Mesenchymal stem cell (in vitro differentiated cells and primary cell): ENCODE measurements at regions not wholly inside any gene's neighbourhood (a gene's known extent, or its start where the extent isn't known, plus 50 kb on each side); places are given as distances from the start of the nearest gene placed in this dataset.

Experiments
- DNase-seq: peaks from one replicate; pipeline ENCODE4 v3.0.0-alpha.2; 2013
- H2AFZ ChIP-seq: one replicate; pipeline ENCODE4 v1.6.1; 2013; ENCODE audit warnings: low read depth, mild to moderate bottlenecking, control low read depth, inconsistent platforms, low read length, moderate library complexity
- H2AK5ac ChIP-seq: 2 replicates; pipeline ENCODE4 v1.6.1; 2013; ENCODE audit warnings: low read length, moderate library complexity, mild to moderate bottlenecking, inconsistent platforms; ENCODE audit not compliant: severe bottlenecking
- H2BK120ac ChIP-seq: one replicate; pipeline ENCODE4 v1.6.1; 2013; ENCODE audit warnings: low read depth, mild to moderate bottlenecking, inconsistent platforms, low read length, moderate library complexity
- H2BK12ac ChIP-seq, 2 experiments: one replicate each; pipeline ENCODE4 v1.6.1; 2013; ENCODE audit warnings: inconsistent platforms in 2 of 2, low read length in 2 of 2, mild to moderate bottlenecking in 2 of 2, moderate library complexity in 2 of 2, control low read depth in 1 of 2
- H2BK15ac ChIP-seq: one replicate; pipeline ENCODE4 v1.6.1; 2013; ENCODE audit warnings: mild to moderate bottlenecking, low read depth, inconsistent platforms; ENCODE audit not compliant: poor library complexity, severe bottlenecking
- H2BK5ac ChIP-seq: 2 replicates; pipeline ENCODE4 v1.6.1; 2013; ENCODE audit warnings: low read depth, mild to moderate bottlenecking, low read length, control low read depth, inconsistent platforms; ENCODE audit not compliant: poor library complexity, severe bottlenecking
- H3K14ac ChIP-seq, 2 experiments: one replicate each; pipeline ENCODE4 v1.6.1; 2013; ENCODE audit warnings: inconsistent platforms in 2 of 2, low read length in 2 of 2, control low read depth in 1 of 2, mild to moderate bottlenecking in 1 of 2, moderate library complexity in 1 of 2
- H3K18ac ChIP-seq, 2 experiments: one replicate each; pipeline ENCODE4 v1.6.1; 2013; ENCODE audit warnings: inconsistent platforms in 2 of 2, low read length in 2 of 2, control low read depth in 1 of 2, low read depth in 1 of 2, mild to moderate bottlenecking in 1 of 2
- H3K23ac ChIP-seq, 2 experiments: one replicate each; pipeline ENCODE4 v1.6.1; 2013; ENCODE audit warnings: inconsistent platforms in 2 of 2, low read length in 2 of 2, mild to moderate bottlenecking in 2 of 2, moderate library complexity in 2 of 2, control low read depth in 1 of 2
- H3K27ac ChIP-seq: 2 replicates; pipeline ENCODE4 v1.5.1; 2013; ENCODE audit warnings: mild to moderate bottlenecking, moderate library complexity, low read length, control low read depth, inconsistent platforms; ENCODE audit not compliant: poor library complexity, severe bottlenecking
- H3K27me3 ChIP-seq, 2 experiments: 2 replicates each; pipeline versions ENCODE4 v1.6.1 to v1.7.0; 2013; ENCODE audit warnings: low read length in 2 of 2, mild to moderate bottlenecking in 2 of 2, moderate library complexity in 2 of 2, control low read depth in 1 of 2, inconsistent platforms in 1 of 2; ENCODE audit not compliant: control insufficient read depth in 1 of 2, insufficient read depth in 1 of 2
- H3K36me3 ChIP-seq, 2 experiments: 2 replicates each; pipeline versions ENCODE4 v1.6.1 to v1.7.0; 2013; ENCODE audit warnings: low read length in 2 of 2, control low read depth in 1 of 2, inconsistent platforms in 1 of 2, low read depth in 1 of 2, mild to moderate bottlenecking in 1 of 2; ENCODE audit not compliant: insufficient read depth in 2 of 2, control insufficient read depth in 1 of 2
- H3K4ac ChIP-seq, 2 experiments: one replicate each; pipeline ENCODE4 v1.6.1; 2013; ENCODE audit warnings: inconsistent platforms in 2 of 2, low read length in 2 of 2, mild to moderate bottlenecking in 2 of 2, moderate library complexity in 2 of 2, control low read depth in 1 of 2, low read depth in 1 of 2
- H3K4me1 ChIP-seq: 2 replicates; pipeline ENCODE4 v1.6.1; 2013; ENCODE audit warnings: low read depth, low read length, control low read depth; ENCODE audit not compliant: control insufficient read depth, insufficient read depth
- H3K4me2 ChIP-seq: 2 replicates; pipeline ENCODE4 v1.6.1; 2013; ENCODE audit warnings: low read length, mild to moderate bottlenecking, inconsistent platforms; ENCODE audit not compliant: poor library complexity, severe bottlenecking
- H3K4me3 ChIP-seq, 2 experiments: 2 replicates each; pipeline versions ENCODE4 v1.5.1 to v1.7.0; 2013; ENCODE audit warnings: low read length in 2 of 2, mild to moderate bottlenecking in 2 of 2, control low read depth in 1 of 2, low read depth in 1 of 2; ENCODE audit not compliant: insufficient read depth in 1 of 2
- H3K79me1 ChIP-seq: replicated peaks from 2 replicates; pipeline ENCODE4 v1.6.1; 2013; ENCODE audit warnings: mild to moderate bottlenecking, control low read depth, low read length, inconsistent platforms; ENCODE audit not compliant: poor library complexity, severe bottlenecking
- H3K9ac ChIP-seq: 2 replicates; pipeline ENCODE4 v1.7.0; 2013; ENCODE audit warnings: mild to moderate bottlenecking, low read length, moderate library complexity
- H3K9me3 ChIP-seq: 2 replicates; pipeline ENCODE4 v1.7.0; 2013; ENCODE audit warnings: mild to moderate bottlenecking, low read length; ENCODE audit not compliant: control insufficient read depth
- H4K8ac ChIP-seq: one replicate; pipeline ENCODE4 v1.6.1; 2013; ENCODE audit warnings: inconsistent platforms, mild to moderate bottlenecking, low read length, moderate library complexity
- H4K91ac ChIP-seq: one replicate; pipeline ENCODE4 v1.6.1; 2013; ENCODE audit warnings: mild to moderate bottlenecking, low read length, inconsistent platforms
- WGBS: methylation state at CpG from one replicate; pipeline ENCODE4 v1.1.7; 2013; ENCODE audit warnings: mixed read lengths; 5-methylcytosine and 5-hydroxymethylcytosine counted together

- no peak overlapping the region for H3K27ac ChIP-seq
- no peak overlapping the region for H3K4ac ChIP-seq
- H3K23ac ChIP-seq: no peak overlapping the region
- no peak overlapping the region for H2AFZ ChIP-seq
- no peak overlapping the region for H2BK5ac ChIP-seq
- no peaks in the 10 kb centered on the region for H3K27me3 ChIP-seq
- no peak overlapping the region for H3K18ac ChIP-seq
- no peaks in the 10 kb centered on the region for H3K4me1 ChIP-seq
- H4K8ac ChIP-seq: no peak overlapping the region
- H3K4me3 ChIP-seq: no peak overlapping the region
- no peak overlapping the region for H2BK120ac ChIP-seq
- H3K36me3 ChIP-seq: no peaks in the 10 kb centered on the region
- no peak overlapping the region for H2BK12ac ChIP-seq
- H2BK15ac ChIP-seq: no peak overlapping the region
- H3K79me1 ChIP-seq: no peaks in the 10 kb centered on the region
- H3K9ac ChIP-seq: no peak overlapping the region
- H3K14ac ChIP-seq: no peak overlapping the region
- no peak overlapping the region for H2AK5ac ChIP-seq
- no peak overlapping the region for H4K91ac ChIP-seq
- H3K9me3 ChIP-seq: no peaks in the 10 kb centered on the region
- WGBS: 80% methylated on average over 1 of the region's 1 CpG
- no peak for DNase-seq
- no peak overlapping the region for H3K4me2 ChIP-seq
These were observed 330.1 kb upstream of the GIMD1 start for GRCh38 chr4:106698621-106699195.

- H3K27me3 ChIP-seq: no peaks in the 10 kb centered on the region
- no peak overlapping the region for H3K9ac ChIP-seq
- no peak overlapping the region for H2BK15ac ChIP-seq
- no peak overlapping the region for H3K18ac ChIP-seq
- peak overlapping the region; percentile 29 for H3K4me2 ChIP-seq
- H2BK5ac ChIP-seq: no peak overlapping the region
- H3K4ac ChIP-seq: no peak overlapping the region
- no peak overlapping the region for H2AK5ac ChIP-seq
- no peaks in the 10 kb centered on the region for H3K79me1 ChIP-seq
- H3K14ac ChIP-seq: no peak overlapping the region
- no peak overlapping the region for H3K4me3 ChIP-seq
- H4K8ac ChIP-seq: no peak overlapping the region
- H4K91ac ChIP-seq: no peak overlapping the region
- H3K23ac ChIP-seq: no peak overlapping the region
- no peak overlapping the region for H2BK12ac ChIP-seq
- H3K9me3 ChIP-seq: no peaks in the 10 kb centered on the region
- H3K27ac ChIP-seq: no peak overlapping the region
- H2BK120ac ChIP-seq: no peak overlapping the region
- H3K4me1 ChIP-seq: no peaks in the 10 kb centered on the region
- DNase-seq: no peak
- H2AFZ ChIP-seq: no peak overlapping the region
- H3K36me3 ChIP-seq: no peaks in the 10 kb centered on the region
- 87% methylated on average over 3 of the region's 4 CpGs for WGBS
These were observed 327.1 kb upstream of the GIMD1 start for GRCh38 chr4:106695501-106696262.

GRCh38 chr4:106694232-106694631 lies 325.7 kb upstream of the GIMD1 start:
- Histone ChIP-seq H3K23ac (no peak overlapping the region), H3K4ac (no peak overlapping the region), H3K9ac (no peak overlapping the region), H2AFZ (no peak overlapping the region), H3K14ac (no peak overlapping the region), H2BK120ac (no peak overlapping the region), H3K9me3 (no peaks in the 10 kb centered on the region), H3K18ac (no peak overlapping the region), H3K4me2 (no peak overlapping the region), H3K36me3 (no peaks in the 10 kb centered on the region), H4K8ac (no peak overlapping the region), H2AK5ac (no peak overlapping the region), H3K79me1 (no peaks in the 10 kb centered on the region), H2BK12ac (no peak overlapping the region), H3K4me3 (no peak overlapping the region), H3K27ac (no peak overlapping the region), H3K27me3 (no peaks in the 10 kb centered on the region), H4K91ac (no peak overlapping the region), H2BK5ac (no peak overlapping the region), H3K4me1 (no peaks in the 10 kb centered on the region), H2BK15ac (no peak overlapping the region)
- 94% methylated on average over 2 of the region's 2 CpGs for WGBS
- DNase-seq: no peak

- Histone ChIP-seq H2BK12ac (no peak overlapping the region), H3K4ac (no peak overlapping the region), H3K4me3 (no peak overlapping the region), H2BK5ac (no peak overlapping the region), H2BK120ac (no peak overlapping the region), H3K36me3 (no peaks in the 10 kb centered on the region), H4K8ac (no peak overlapping the region), H2AK5ac (no peak overlapping the region), H2AFZ (no peak overlapping the region), H3K18ac (no peak overlapping the region), H3K27ac (no peak overlapping the region), H2BK15ac (no peak overlapping the region), H3K4me2 (no peak overlapping the region), H3K23ac (no peak overlapping the region), H3K79me1 (no peaks in the 10 kb centered on the region), H3K9me3 (no peaks in the 10 kb centered on the region), H3K27me3 (no peaks in the 10 kb centered on the region), H4K91ac (no peak overlapping the region), H3K9ac (no peak overlapping the region), H3K14ac (no peak overlapping the region), H3K4me1 (no peaks in the 10 kb centered on the region)
- DNase-seq: no peak
- no CpG with 5 or more reads among the region's 2 CpGs for WGBS
These were observed 323.2 kb upstream of the GIMD1 start for GRCh38 chr4:106691749-106692148.
